Liver (tissue), 7 donors: ENCODE measurements at regions not wholly inside any gene's neighbourhood (a gene's known extent, or its start where the extent isn't known, plus 50 kb on each side); places are given as distances from the start of the nearest gene placed in this dataset.

Experiments
- DNase-seq: peaks from one replicate; pipeline ENCODE4 v3.0.0-alpha.2; 2017; ENCODE audit warnings: low spot score
- H3K27ac ChIP-seq, 2 donors: one replicate each; pipeline ENCODE4 v1.7.0; 2013; ENCODE audit warnings: inconsistent platforms in 2 of 2, low read length in 2 of 2, control low read depth in 1 of 2, low read depth in 1 of 2, mild to moderate bottlenecking in 1 of 2
- H3K27me3 ChIP-seq, 4 donors: one replicate each; pipeline versions ENCODE4 v1.6.1 to v1.7.0; 2013; ENCODE audit warnings: low read length in 3 of 4, inconsistent platforms in 1 of 4, mild to moderate bottlenecking in 1 of 4, moderate library complexity in 1 of 4; ENCODE audit not compliant: control insufficient read depth in 4 of 4, insufficient read depth in 4 of 4
- H3K36me3 ChIP-seq, 4 donors: one replicate each; pipeline versions ENCODE4 v1.6.1 to v1.7.0; 2013; ENCODE audit warnings: low read length in 3 of 4, mild to moderate bottlenecking in 3 of 4, low read depth in 1 of 4, moderate library complexity in 1 of 4; ENCODE audit not compliant: control insufficient read depth in 4 of 4, insufficient read depth in 3 of 4
- H3K4me1 ChIP-seq, 4 donors: one replicate each; pipeline versions ENCODE4 v1.6.1 to v1.7.0; 2013; ENCODE audit warnings: low read length in 3 of 4, mild to moderate bottlenecking in 3 of 4, moderate library complexity in 1 of 4; ENCODE audit not compliant: control insufficient read depth in 4 of 4, insufficient read depth in 4 of 4
- H3K4me3 ChIP-seq, 3 donors: one replicate each; pipeline versions ENCODE4 v1.6.1 to v1.7.0; 2013; ENCODE audit warnings: low read length in 3 of 3, control low read depth in 1 of 3, low read depth in 1 of 3, mild to moderate bottlenecking in 1 of 3
- H3K9ac ChIP-seq, 2 donors: one replicate each; pipeline ENCODE4 v1.7.0; 2013; ENCODE audit warnings: low read length in 2 of 2, mild to moderate bottlenecking in 2 of 2, moderate library complexity in 2 of 2, control low read depth in 1 of 2, low read depth in 1 of 2
- H3K9me3 ChIP-seq, 4 donors: one replicate each; pipeline versions ENCODE4 v1.6.1 to v1.7.0; 2013; ENCODE audit warnings: low read length in 3 of 4; ENCODE audit not compliant: control insufficient read depth in 4 of 4
- EGR1 ChIP-seq, 2 donors: IDR thresholded peaks; 2 replicates each; pipeline ENCODE4 v1.6.1; 2016 to 2018; ENCODE audit warnings: antibody characterized with exemption in 2 of 2, low read depth in 2 of 2
- FOXA1 ChIP-seq: IDR thresholded peaks from 2 replicates; pipeline ENCODE4 v1.6.1; 2016; ENCODE audit warnings: antibody characterized with exemption
- GABPA ChIP-seq, 2 donors: IDR thresholded peaks in 1 of 2; conservative IDR thresholded peaks in 1 of 2; 2 replicates each; pipeline ENCODE4 v1.6.1; 2016; ENCODE audit warnings: antibody characterized with exemption in 2 of 2, mild to moderate bottlenecking in 1 of 2, moderate library complexity in 1 of 2
- HNF4A ChIP-seq, 2 donors: conservative IDR thresholded peaks; 2 replicates each; pipeline ENCODE4 v1.6.1; 2016; ENCODE audit warnings: antibody characterized with exemption in 2 of 2, mild to moderate bottlenecking in 2 of 2
- HNF4G ChIP-seq: IDR thresholded peaks from 2 replicates; pipeline ENCODE4 v1.6.1; 2016; ENCODE audit warnings: antibody characterized with exemption
- NR2F2 ChIP-seq: IDR thresholded peaks from 2 replicates; pipeline ENCODE4 v1.6.1; 2016; ENCODE audit warnings: antibody characterized with exemption
- RAD21 ChIP-seq, 2 donors: IDR thresholded peaks; 2 replicates each; pipeline ENCODE4 v1.6.1; 2016; ENCODE audit warnings: antibody characterized with exemption in 2 of 2, mild to moderate bottlenecking in 2 of 2
- RXRA ChIP-seq, 2 donors: IDR thresholded peaks; 2 replicates each; pipeline ENCODE4 v1.6.1; 2017 to 2018; ENCODE audit warnings: antibody characterized with exemption in 2 of 2, mild to moderate bottlenecking in 1 of 2
- SP1 ChIP-seq: IDR thresholded peaks from 2 replicates; pipeline ENCODE4 v1.6.1; 2018; ENCODE audit warnings: antibody characterized with exemption, mild to moderate bottlenecking
- TAF1 ChIP-seq: conservative IDR thresholded peaks from 2 replicates; pipeline ENCODE4 v1.6.1; 2016; ENCODE audit warnings: antibody characterized with exemption, mild to moderate bottlenecking
- WGBS: extraction: QIAGEN DNeasy Blood & Tissue Kit; methylation state at CpG from one replicate; pipeline ENCODE4 v1.1.7; 2013; 5-methylcytosine and 5-hydroxymethylcytosine counted together
- TF ChIP-seq, protein P1 (sequence below): IDR thresholded peaks from 2 replicates; pipeline ENCODE4 v1.6.1; 2016; ENCODE audit warnings: antibody characterized with exemption, mild to moderate bottlenecking
- TF ChIP-seq, protein P2 (sequence below): IDR thresholded peaks from 2 replicates; pipeline ENCODE4 v1.6.1; 2016; ENCODE audit warnings: antibody characterized with exemption
- donor health status: healthy.
- donor health status: healthy.
- donor health status: healthy.
- donor health status: healthy.

DNA sequence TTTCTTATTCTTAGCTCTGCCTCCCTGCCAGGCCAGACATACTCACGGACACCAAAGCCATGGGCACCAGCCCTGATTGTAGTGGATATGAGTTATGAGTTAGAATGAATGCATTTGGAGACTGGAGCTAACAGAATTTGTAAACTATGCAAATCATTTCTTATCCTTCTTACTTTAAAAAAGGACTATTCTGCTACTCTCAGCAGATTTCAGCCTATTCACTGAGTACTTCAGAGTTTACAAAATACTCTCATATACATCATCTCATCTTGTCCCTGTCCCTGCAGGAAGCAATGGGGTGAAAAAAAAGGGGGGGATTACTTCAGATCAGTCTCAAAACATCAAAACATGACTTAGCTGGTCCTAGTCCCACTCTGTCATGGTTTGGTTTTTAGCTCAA is 541.4 kb upstream of the PLXNA2 start (continued):
- TF ChIP-seq, protein P1, sequence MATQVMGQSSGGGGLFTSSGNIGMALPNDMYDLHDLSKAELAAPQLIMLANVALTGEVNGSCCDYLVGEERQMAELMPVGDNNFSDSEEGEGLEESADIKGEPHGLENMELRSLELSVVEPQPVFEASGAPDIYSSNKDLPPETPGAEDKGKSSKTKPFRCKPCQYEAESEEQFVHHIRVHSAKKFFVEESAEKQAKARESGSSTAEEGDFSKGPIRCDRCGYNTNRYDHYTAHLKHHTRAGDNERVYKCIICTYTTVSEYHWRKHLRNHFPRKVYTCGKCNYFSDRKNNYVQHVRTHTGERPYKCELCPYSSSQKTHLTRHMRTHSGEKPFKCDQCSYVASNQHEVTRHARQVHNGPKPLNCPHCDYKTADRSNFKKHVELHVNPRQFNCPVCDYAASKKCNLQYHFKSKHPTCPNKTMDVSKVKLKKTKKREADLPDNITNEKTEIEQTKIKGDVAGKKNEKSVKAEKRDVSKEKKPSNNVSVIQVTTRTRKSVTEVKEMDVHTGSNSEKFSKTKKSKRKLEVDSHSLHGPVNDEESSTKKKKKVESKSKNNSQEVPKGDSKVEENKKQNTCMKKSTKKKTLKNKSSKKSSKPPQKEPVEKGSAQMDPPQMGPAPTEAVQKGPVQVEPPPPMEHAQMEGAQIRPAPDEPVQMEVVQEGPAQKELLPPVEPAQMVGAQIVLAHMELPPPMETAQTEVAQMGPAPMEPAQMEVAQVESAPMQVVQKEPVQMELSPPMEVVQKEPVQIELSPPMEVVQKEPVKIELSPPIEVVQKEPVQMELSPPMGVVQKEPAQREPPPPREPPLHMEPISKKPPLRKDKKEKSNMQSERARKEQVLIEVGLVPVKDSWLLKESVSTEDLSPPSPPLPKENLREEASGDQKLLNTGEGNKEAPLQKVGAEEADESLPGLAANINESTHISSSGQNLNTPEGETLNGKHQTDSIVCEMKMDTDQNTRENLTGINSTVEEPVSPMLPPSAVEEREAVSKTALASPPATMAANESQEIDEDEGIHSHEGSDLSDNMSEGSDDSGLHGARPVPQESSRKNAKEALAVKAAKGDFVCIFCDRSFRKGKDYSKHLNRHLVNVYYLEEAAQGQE = no peak
- no peak for TF ChIP-seq HNF4A (conservative IDR thresholded peaks at IDR 0.05)
- TF ChIP-seq, protein P2, sequence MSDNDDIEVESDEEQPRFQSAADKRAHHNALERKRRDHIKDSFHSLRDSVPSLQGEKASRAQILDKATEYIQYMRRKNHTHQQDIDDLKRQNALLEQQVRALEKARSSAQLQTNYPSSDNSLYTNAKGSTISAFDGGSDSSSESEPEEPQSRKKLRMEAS = no peak
- TF ChIP-seq HNF4G = no peak

DNA sequence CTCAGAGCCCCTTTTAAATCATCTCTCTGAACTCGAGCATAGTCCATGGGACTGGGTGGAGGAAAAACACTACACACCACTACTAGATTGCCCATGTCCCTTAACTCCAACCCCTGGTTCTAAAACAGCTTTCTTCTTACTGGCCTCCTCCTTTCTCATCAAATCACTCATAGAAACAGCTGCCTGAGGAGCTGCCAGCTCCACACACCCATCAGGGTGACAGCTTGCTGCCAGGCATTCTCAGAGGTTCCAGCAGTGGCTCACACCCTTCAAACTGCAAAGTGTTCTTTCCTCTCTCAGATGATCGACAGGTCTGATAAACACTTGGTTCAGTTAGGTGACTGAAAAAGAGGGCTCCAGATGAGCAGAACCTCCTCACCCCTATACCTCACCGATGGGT is 543.0 kb upstream of the PLXNA2 start:
- H3K9me3 ChIP-seq = no peaks in the 10 kb centered on the region
- WGBS = 69% methylated on average over 3 of the region's 3 CpGs
- H3K36me3 ChIP-seq = no peaks in the 10 kb centered on the region
- no peak for DNase-seq
- no peak overlapping the region for H3K9ac ChIP-seq
- H3K4me3 ChIP-seq = no peak overlapping the region
- peaks cover 0 to 3% (median 0%) of the 10 kb centered on the region in 4 donors for H3K27me3 ChIP-seq
- no peaks in the 10 kb centered on the region for H3K4me1 ChIP-seq
- no peak overlapping the region for H3K27ac ChIP-seq
- no peak for TF ChIP-seq RAD21 (IDR thresholded peaks at IDR 0.05)
- no peak for TF ChIP-seq FOXA1
- no peak for TF ChIP-seq GABPA (IDR thresholded peaks at IDR 0.05 in 1 of 2, conservative IDR thresholded peaks at IDR 0.05 in 1 of 2)
- TF ChIP-seq, protein P1 = no peak
- no peak for TF ChIP-seq HNF4A (conservative IDR thresholded peaks at IDR 0.05)
- no peak for TF ChIP-seq TAF1
- no peak for TF ChIP-seq EGR1 (IDR thresholded peaks at IDR 0.05; ENCODE audit: low read depth in 2 of 2)
- no peak for TF ChIP-seq NR2F2
- TF ChIP-seq RXRA (IDR thresholded peaks at IDR 0.05) = no peak
- TF ChIP-seq SP1 = no peak
- TF ChIP-seq HNF4G = no peak

DNA sequence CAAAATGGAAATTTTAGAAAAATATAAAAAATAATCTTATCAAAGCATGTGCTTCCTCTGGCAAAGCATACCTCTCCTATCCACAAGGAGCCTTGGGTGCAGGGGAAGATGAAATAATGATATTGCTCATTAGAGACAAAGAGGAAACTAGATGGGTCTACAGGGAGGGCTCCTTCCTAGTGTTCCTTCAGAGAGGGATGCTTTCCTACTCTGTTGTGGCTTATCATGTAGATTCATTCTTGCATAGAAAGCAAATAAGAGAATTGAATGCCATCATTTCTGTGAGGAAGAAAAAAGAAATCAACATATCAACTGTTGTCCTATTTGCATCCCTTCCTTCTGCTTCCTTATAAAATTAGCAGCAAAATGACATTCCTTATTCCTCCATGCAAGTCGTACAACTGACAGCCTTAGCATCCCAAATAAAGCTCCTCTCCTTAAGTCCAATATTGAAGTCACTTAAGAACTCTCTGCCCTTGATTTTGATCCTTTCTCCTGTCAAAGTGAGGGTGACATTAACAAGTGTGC is 543.9 kb upstream of the PLXNA2 start:
- no peak for TF ChIP-seq RXRA (IDR thresholded peaks at IDR 0.05)
- TF ChIP-seq SP1 = no peak
- TF ChIP-seq EGR1 (IDR thresholded peaks at IDR 0.05; ENCODE audit: low read depth in 2 of 2) = no peak
- no peak for TF ChIP-seq RAD21 (IDR thresholded peaks at IDR 0.05)
- DNase-seq = no peak
- H3K27ac ChIP-seq = no peak overlapping the region
- H3K4me3 ChIP-seq = no peak overlapping the region
- H3K9me3 ChIP-seq = no peaks in the 10 kb centered on the region
- no peak overlapping the region for H3K9ac ChIP-seq
- peaks cover 0 to 3% (median 0%) of the 10 kb centered on the region in 4 donors for H3K27me3 ChIP-seq
- no peaks in the 10 kb centered on the region for H3K36me3 ChIP-seq
- no peaks in the 10 kb centered on the region for H3K4me1 ChIP-seq
- 59% methylated on average over 1 of the region's 1 CpG for WGBS
